ENCODE measurements at regions not wholly inside any gene's neighbourhood (a gene's known extent, or its start where the extent isn't known, plus 50 kb on each side); places are given as distances from the start of the nearest gene placed in this dataset.

- TF ChIP-seq CTCF (IDR thresholded peaks at IDR 0.05; ENCODE audit: low read length): no peak
- no peak for TF ChIP-seq EZH2 (IDR thresholded peaks at IDR 0.05; ENCODE audit: borderline replicate concordance, low read length)
These were observed 1029.4 kb downstream of the TRHDE start for GRCh38 chr12:73301530-73301929.

Data from OCI-LY1 (cell line).